Smooth muscle cell (in vitro differentiated cells): ENCODE measurements at regions not wholly inside any gene's neighbourhood (a gene's known extent, or its start where the extent isn't known, plus 50 kb on each side); places are given as distances from the start of the nearest gene placed in this dataset.
A peak's percentile ranks its signal among the peaks of the same experiment; 100 is the strongest.

Source experiments
- DNase-seq: peaks from one replicate; lab custom pipeline; 2025; ENCODE audit not compliant: unreplicated experiment; lab: John Stamatoyannopoulos, UW
- H2AFZ ChIP-seq: fragments of 200-600 bp; sonication (generic); 2 replicates; pipeline ENCODE4 v1.6.0; 2016; ENCODE audit warnings: antibody characterized with exemption, low read depth, mild to moderate bottlenecking
- H3F3A ChIP-seq: fragments of 200-600 bp; sonication (generic); 2 replicates; pipeline ENCODE4 v1.6.0; 2017; ENCODE audit warnings: antibody characterized with exemption, low read depth
- H3K27ac ChIP-seq: fragments of 200-600 bp; sonication (generic); 2 replicates; pipeline ENCODE4 v1.5.1; 2016; ENCODE audit warnings: low read depth, mild to moderate bottlenecking
- H3K27me3 ChIP-seq: fragments of 200-600 bp; sonication (generic); 2 replicates; pipeline ENCODE4 v1.6.1; 2016; ENCODE audit warnings: low read depth, mild to moderate bottlenecking
- H3K36me3 ChIP-seq: fragments of 200-600 bp; sonication (generic); 2 replicates; pipeline ENCODE4 v1.5.1; 2016; ENCODE audit warnings: low read depth
- H3K4me1 ChIP-seq: fragments of 200-600 bp; sonication (generic); 2 replicates; pipeline ENCODE4 v1.5.1; 2016; ENCODE audit warnings: low read depth
- H3K4me2 ChIP-seq: fragments of 200-600 bp; sonication (generic); 2 replicates; pipeline ENCODE4 v1.6.0; 2016; ENCODE audit warnings: mild to moderate bottlenecking
- H3K4me3 ChIP-seq: fragments of 200-600 bp; sonication (generic); 2 replicates; pipeline ENCODE4 v1.5.1; 2016; ENCODE audit warnings: mild to moderate bottlenecking
- H3K79me2 ChIP-seq: fragments of 200-600 bp; sonication (generic); 2 replicates; pipeline ENCODE4 v1.6.0; 2016; ENCODE audit warnings: low read depth, mild to moderate bottlenecking
- H3K9ac ChIP-seq: fragments of 200-600 bp; sonication (generic); 2 replicates; pipeline ENCODE4 v1.6.0; 2016; ENCODE audit warnings: low read depth
- H3K9me3 ChIP-seq: fragments of 200-600 bp; sonication (generic); replicated peaks from 2 replicates; pipeline ENCODE4 v1.5.1; 2016; ENCODE audit warnings: low read depth
- H4K20me1 ChIP-seq: fragments of 200-600 bp; sonication (generic); 2 replicates; pipeline ENCODE4 v1.6.0; 2016; ENCODE audit warnings: low read depth
- CTCF ChIP-seq: fragments of 200-600 bp; sonication (generic); IDR thresholded peaks from 2 replicates; pipeline ENCODE4 v1.5.1; 2017; ENCODE audit warnings: borderline replicate concordance, mild to moderate bottlenecking, antibody characterized with exemption; ENCODE audit not compliant: insufficient read depth, poor library complexity, severe bottlenecking
- WGBS: methylation state at CpG from one replicate; pipeline ENCODE4 v1.1.7; 2016; ENCODE audit warnings: low lambda C conversion rate; 5-methylcytosine and 5-hydroxymethylcytosine counted together

- H3K4me2 ChIP-seq: no peak overlapping the region
- no peak overlapping the region for H2AFZ ChIP-seq
- no peaks in the 10 kb centered on the region for H3K9me3 ChIP-seq
- no peaks in the 10 kb centered on the region for H3K79me2 ChIP-seq
- H4K20me1 ChIP-seq: no peaks in the 10 kb centered on the region
- H3K9ac ChIP-seq: no peak overlapping the region
- no peak overlapping the region for H3K27ac ChIP-seq
- H3F3A ChIP-seq: peaks cover 6% of the 10 kb centered on the region
- DNase-seq: no peak
- no peak for TF ChIP-seq CTCF
- no peak overlapping the region for H3K4me3 ChIP-seq
- 92% methylated on average over 22 of the region's 24 CpGs for WGBS
- no peaks in the 10 kb centered on the region for H3K36me3 ChIP-seq
- no peaks in the 10 kb centered on the region for H3K27me3 ChIP-seq
- peaks cover 11% of the 10 kb centered on the region for H3K4me1 ChIP-seq
Measured at GRCh38 chr3:194877291-194878119, 191.8 kb downstream of the FAM43A start.

- H3F3A ChIP-seq: no peaks in the 10 kb centered on the region
- DNase-seq: no peak
- no peak overlapping the region for H3K4me2 ChIP-seq
- 94% methylated on average over 12 of the region's 12 CpGs for WGBS
- H3K9ac ChIP-seq: no peak overlapping the region
- no peaks in the 10 kb centered on the region for H3K27me3 ChIP-seq
- TF ChIP-seq CTCF: no peak
- no peaks in the 10 kb centered on the region for H3K36me3 ChIP-seq
- no peak overlapping the region for H3K27ac ChIP-seq
- H3K9me3 ChIP-seq: peaks cover 8% of the 10 kb centered on the region
- peaks cover 5% of the 10 kb centered on the region for H3K4me1 ChIP-seq
- H2AFZ ChIP-seq: no peak overlapping the region
- no peaks in the 10 kb centered on the region for H4K20me1 ChIP-seq
- H3K4me3 ChIP-seq: no peak overlapping the region
- no peaks in the 10 kb centered on the region for H3K79me2 ChIP-seq
Measured at GRCh38 chr3:194879126-194879877, 193.6 kb downstream of the FAM43A start.

- 64% methylated on average over 12 of the region's 12 CpGs for WGBS
- no peaks in the 10 kb centered on the region for H3K27me3 ChIP-seq
- H4K20me1 ChIP-seq: no peaks in the 10 kb centered on the region
- H3F3A ChIP-seq: no peaks in the 10 kb centered on the region
- H3K9ac ChIP-seq: no peak overlapping the region
- peaks cover 5% of the 10 kb centered on the region for H3K4me1 ChIP-seq
- H3K4me2 ChIP-seq: peak overlapping the region; percentile 22
- no peak for DNase-seq
- H3K27ac ChIP-seq: no peak overlapping the region
- no peak for TF ChIP-seq CTCF
- peaks cover 8% of the 10 kb centered on the region for H3K9me3 ChIP-seq
- no peaks in the 10 kb centered on the region for H3K36me3 ChIP-seq
- H2AFZ ChIP-seq: peak overlapping the region; percentile 2
- no peaks in the 10 kb centered on the region for H3K79me2 ChIP-seq
- no peak overlapping the region for H3K4me3 ChIP-seq
Measured at GRCh38 chr3:194879991-194880939, 194.6 kb downstream of the FAM43A start.
